GM21360 (cell line): ENCODE measurements at regions not wholly inside any gene's neighbourhood (a gene's known extent, or its start where the extent isn't known, plus 50 kb on each side); places are given as distances from the start of the nearest gene placed in this dataset.

Experiments used
- ATAC-seq: cut with Tn5 transposase; IDR thresholded peaks from one replicate; pipeline ENCODE4 v1.9.1; 2021; ENCODE audit warnings: mild to moderate bottlenecking, moderate library complexity; ENCODE audit not compliant: unreplicated experiment

DNA sequence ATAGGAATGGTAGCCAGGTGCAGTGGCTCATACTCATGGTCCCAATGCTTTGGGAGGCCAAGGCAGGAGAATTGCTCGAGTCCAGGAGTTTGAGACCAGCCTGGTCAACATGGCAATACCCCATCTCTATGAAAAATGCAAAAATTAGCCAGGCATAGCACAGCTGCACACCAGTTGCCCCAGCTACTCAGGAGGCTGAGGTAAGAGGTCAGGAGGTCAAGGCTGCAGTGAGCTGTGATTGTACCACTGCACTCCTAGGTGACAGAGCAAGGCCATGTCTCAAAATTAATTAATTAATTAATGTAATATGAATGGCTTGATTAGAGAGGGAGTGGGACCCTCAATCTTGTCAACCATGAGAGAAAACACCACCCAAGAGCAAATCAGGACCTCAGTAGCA is 198.7 kb upstream of the DUSP10 start:
- no peak for ATAC-seq

DNA sequence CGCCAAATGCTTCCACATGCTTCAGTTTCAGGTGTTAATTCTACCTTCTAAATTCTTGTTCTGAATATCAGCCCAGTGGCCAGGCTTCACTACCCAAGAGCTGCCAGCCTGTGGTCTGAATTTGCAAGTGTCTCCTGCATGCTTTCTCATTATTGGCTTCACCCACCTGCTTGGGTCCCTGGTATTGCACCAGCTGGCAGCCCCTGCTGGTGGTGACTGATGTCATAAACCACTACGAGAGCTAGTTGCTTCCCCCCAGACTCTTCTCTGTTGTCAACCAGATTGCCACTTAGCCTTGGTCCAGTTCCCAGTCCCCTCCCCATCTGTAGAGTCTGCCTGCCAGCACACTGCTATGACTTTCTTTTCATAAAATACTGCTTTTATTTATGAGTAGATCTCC is 197.7 kb upstream of the DUSP10 start:
- peak; percentile 63 for ATAC-seq

GRCh38 chr1:221937155-221937953 is 195.5 kb upstream of the DUSP10 start:
- ATAC-seq = peak; percentile 60

DNA sequence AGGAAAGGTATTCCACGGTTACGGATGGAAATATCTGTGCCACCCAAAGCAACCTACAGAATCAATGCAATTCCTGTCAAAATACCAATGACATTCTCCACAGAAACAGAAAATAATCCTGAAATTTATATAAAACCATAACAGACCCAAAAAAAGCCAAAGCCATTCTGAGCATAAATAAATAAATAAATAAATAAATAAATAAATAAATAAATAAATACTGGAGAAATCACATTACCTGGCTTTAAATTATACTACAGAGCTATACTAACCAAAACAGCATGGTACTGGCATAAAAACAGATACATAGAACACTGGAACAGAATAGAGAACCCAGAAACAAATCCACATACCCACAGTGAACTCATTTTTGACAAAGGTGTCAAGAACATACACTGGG is 191.9 kb upstream of the DUSP10 start:
- ATAC-seq = no peak

GRCh38 chr1:221926441-221926840 is 184.6 kb upstream of the DUSP10 start:
- ATAC-seq = no peak

DNA sequence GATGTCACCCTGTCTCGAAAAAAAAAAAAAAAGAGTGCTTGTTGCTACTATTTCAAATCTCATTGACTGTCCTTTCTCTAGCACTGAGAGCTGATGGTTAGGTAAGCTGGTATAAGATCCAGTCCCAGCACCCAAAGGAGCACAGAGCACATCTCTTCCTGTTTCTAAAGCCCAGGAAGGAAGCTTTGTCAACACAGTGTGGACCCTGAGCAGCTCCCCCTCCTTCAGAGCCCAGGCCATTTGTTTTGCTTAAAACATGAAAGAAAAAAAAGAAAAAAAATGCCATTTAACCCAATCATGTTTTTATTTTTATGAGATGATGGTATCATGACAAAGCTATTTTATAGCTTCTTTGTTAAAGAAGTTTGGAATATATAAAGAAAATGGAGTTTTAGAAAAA is 184.1 kb upstream of the DUSP10 start:
- ATAC-seq = no peak

DNA sequence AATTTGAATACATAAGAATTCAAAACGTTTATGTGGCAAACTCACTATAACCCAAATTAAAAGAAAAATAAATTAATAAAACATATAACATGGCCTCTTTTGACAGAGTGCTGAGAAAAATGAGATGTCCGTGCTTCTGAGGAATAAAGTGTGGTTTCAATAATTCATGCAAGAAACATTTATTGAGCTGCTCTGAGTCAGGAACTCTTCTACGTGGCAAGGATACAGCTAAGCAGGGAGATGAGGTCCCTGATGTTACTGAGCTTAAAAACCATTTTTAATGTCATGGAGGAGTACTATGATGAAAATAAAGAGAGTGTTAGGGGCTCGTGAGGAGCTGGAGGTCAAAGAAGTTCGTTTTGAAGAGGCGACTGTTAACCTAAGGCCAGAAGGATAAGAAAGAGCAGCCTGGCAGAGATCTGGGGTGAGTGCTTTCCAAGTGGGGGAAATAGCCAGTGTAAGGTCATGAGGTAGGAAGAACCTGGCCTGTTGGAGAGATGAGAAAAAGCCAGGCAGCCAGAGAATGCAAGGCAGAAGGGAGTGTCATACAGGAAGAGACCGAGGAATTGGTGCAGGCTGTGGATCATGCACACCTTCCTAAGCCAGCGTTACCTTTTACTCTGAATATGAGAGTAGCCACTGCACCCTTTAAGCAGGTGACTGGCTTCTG is 182.2 kb upstream of the DUSP10 start:
- no peak for ATAC-seq

GRCh38 chr1:221921936-221922335 is 180.0 kb upstream of the DUSP10 start:
- no peak for ATAC-seq

DNA sequence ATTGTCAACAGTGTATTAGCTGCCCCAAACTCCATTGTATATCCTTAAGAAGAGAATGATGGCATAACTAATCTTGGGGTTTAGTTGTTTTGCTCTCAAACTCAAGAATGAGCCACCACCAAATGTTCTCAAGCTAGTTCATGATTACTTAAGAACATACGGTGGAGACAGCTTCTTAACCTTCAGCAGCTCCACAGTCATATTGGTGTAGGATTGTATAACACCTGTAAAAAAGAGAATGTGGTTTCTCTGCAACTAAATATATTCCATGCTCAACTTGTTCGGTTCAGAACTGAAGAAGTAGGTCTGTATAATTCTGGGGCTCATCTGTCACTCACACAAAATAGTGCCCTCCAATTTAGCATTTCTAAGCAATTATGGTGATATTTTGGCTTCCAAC is 177.9 kb upstream of the DUSP10 start:
- ATAC-seq = no peak

- ATAC-seq = no peak
Observed at GRCh38 chr1:221919341-221919740, 177.5 kb upstream of the DUSP10 start.

DNA sequence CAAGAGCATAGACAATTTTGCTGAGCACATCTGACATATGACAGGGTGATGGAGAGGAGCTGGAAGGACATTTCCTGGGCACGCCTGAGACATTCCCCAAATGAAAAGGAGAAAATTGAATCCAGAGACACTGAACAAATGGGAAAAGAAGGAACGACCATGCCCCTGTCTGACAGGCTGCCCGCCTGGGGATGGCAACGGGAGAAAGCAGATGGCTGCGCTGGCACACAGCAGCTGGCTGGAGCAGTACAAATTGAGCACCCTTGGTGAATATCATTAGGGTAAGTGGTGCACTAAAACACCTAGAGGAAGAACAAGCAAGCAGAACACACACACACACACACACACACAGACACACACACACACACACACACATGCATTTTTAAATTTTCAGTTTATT is 174.3 kb upstream of the DUSP10 start:
- ATAC-seq = no peak

DNA sequence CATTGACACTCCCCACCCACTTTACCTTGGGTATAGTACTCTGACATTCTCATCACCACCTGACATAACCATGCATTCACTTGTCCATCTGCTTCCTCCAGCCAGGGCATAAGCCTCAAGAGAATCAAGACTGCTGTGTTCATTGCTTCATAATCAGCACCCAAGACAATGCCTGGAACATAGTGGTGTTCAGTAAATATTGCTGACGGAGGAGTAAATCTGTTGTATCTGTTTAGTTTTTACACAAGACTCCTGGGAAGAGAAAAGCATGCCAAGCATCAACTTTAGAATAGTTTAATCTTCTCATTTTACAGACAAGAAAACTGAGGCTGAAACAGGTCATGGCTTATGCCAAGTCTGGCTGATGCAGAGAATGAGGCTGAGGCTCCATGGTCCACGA is 173.9 kb upstream of the DUSP10 start:
- ATAC-seq = no peak

GRCh38 chr1:221913351-221913892 is 171.5 kb upstream of the DUSP10 start:
- no peak for ATAC-seq

DNA sequence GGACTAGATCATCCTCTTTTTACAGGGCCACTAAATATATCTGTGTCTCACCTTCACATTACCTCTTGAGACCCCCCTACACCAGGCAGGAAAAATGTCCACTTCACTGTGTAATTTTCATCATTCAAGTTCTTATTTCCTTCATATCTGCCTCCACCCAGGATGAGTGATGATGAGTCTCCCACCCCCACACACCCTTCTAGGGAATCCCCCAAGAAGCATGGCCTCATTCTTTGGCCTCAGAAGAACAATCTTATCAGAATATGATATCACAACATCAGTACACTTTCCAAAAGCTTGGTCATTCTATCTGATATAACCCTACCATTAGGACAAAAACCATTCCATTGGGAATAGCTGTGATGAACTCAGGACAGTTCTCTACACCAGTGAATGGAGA is 170.3 kb upstream of the DUSP10 start:
- no peak for ATAC-seq

DNA sequence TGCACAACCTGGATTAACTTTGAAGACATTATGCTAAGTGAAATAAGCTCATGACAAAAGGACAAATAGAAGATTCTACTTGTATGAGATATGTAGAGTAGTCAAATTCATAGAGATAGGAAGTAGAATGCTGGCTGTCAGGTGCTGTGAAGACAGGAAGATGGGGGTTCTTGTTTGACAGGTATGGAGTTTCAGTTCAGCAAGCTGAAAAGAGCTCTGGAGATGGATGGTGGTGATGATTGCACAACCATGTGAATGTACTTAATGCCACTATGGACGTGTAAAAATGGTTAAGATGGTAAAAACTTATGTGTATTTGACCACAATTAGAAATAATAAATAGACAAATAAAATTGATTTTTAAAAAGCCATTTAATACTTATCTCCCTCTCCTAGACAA is 169.8 kb upstream of the DUSP10 start:
- peak; percentile 42 for ATAC-seq

GRCh38 chr1:221910222-221910621 is 168.3 kb upstream of the DUSP10 start:
- peak; percentile 81 for ATAC-seq

GRCh38 chr1:221908573-221908972 is 166.7 kb upstream of the DUSP10 start:
- ATAC-seq = no peak

- no peak for ATAC-seq
Observed at GRCh38 chr1:221907166-221907932, 165.5 kb upstream of the DUSP10 start.

DNA sequence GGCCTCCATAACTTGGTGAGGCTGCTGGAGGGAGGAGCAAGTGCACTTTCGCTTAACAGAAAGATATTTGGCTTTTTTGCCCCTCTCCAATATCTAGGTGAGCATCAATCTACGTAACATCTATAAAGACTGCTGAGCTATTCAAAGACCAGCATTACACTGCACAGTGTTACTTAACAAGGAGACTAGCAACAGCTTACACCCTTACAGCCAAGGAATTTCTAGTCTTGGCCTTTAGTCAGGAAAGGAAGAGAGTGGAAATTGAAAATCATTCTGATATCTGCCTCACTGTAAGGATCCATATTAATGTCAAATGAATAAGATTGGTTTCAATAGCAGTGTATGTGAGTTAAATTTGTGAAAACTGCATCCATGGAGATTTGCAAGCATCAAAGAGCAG is 163.9 kb upstream of the DUSP10 start:
- no peak for ATAC-seq

- ATAC-seq = no peak
Observed at GRCh38 chr1:221904319-221904718, 162.4 kb upstream of the DUSP10 start.

DNA sequence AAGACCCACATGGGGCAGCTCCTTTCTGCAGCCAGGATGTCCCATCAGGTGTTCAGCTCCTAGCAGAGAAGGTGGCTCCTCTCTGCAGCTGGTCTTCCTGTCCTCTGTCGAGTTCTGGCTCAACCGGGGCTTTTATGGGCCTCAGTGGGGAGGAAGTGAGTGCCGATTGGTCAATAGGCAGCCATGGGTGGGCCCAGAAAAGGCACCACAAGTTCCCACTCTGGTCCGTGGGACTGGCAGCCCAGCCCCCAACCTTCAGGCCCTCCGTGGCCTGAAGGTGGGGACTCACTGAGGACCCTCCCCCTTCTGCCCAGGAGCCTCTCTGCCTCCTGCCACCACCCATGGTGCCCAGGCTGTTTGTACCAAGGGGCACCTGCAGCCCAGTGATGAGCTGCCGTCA is 161.7 kb upstream of the DUSP10 start:
- no peak for ATAC-seq

DNA sequence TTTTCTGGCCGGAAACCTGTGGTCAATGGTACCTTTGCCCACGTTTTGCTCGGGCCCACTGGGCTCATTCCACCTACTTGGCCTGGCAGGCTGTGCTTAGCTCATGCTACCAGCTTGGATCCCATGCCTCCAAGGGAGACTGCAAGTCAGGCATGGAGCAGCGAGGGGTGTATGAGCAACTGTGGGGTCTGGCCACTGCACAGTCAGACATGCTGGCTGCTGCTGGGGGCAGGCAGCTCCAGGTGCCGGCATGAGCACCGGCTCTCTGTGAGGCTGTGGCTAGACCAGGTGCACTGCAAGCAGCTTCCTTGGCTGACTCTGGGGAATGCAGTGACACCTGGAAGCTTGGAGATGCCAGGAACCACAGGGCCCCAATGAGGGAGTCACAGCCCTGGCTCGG is 161.1 kb upstream of the DUSP10 start:
- ATAC-seq = no peak
